Keratinocyte (primary cell): ENCODE measurements at regions not wholly inside any gene's neighbourhood (a gene's known extent, or its start where the extent isn't known, plus 50 kb on each side); places are given as distances from the start of the nearest gene placed in this dataset.

Experiments
- CTCF ChIP-seq, 3 experiments: IDR thresholded peaks in 1 of 3; conservative IDR thresholded peaks in 1 of 3; optimal IDR thresholded peaks in 1 of 3; 2 replicates in 2 of 3; 3 replicates in 1 of 3; pipeline versions ENCODE3 to v1.5.1; 2011; ENCODE audit warnings: low read length in 3 of 3, mild to moderate bottlenecking in 3 of 3, moderate library complexity in 2 of 3, control low read depth in 1 of 3, inconsistent platforms in 1 of 3; ENCODE audit not compliant: insufficient read depth in 2 of 3; ENCODE audit errors: extremely low read depth in 1 of 3
- EZH2 ChIP-seq: IDR thresholded peaks from one replicate; pipeline ENCODE4 v1.6.1; 2012; ENCODE audit warnings: inconsistent platforms, mild to moderate bottlenecking, low read length, moderate library complexity

- TF ChIP-seq CTCF (optimal IDR thresholded peaks at IDR 0.05 in 1 of 3, IDR thresholded peaks at IDR 0.05 in 1 of 3, conservative IDR thresholded peaks at IDR 0.05 in 1 of 3; ENCODE audit: extremely low read depth in 1 of 3, insufficient read depth in 2 of 3, low read length in 3 of 3) (no peak), EZH2 (no peak)
Measured at GRCh38 chr1:25026730-25027450, 96.8 kb upstream of the RUNX3 start.
